DMS153 treated with DMSO at 0.1 percent for 48 hours (cell line): ENCODE measurements at regions not wholly inside any gene's neighbourhood (a gene's known extent, or its start where the extent isn't known, plus 50 kb on each side); places are given as distances from the start of the nearest gene placed in this dataset.
"Not testable (repeated sequence)": the region's sequence is repeated elsewhere in the genome, so short reads cannot be mapped to it uniquely, and the experiment has no call there.

Experiments
- DNase-seq: peaks from one replicate; lab custom pipeline; 2025; ENCODE audit not compliant: unreplicated experiment; lab: John Stamatoyannopoulos, UW

- DNase-seq, result no peak
Observed at GRCh38 chr3:67064105-67064504, 66.0 kb downstream of the KBTBD8 start.

GRCh38 chr3:67067251-67067650, 69.1 kb downstream of the KBTBD8 start:
- no peak for DNase-seq

- DNase-seq, result not testable (repeated sequence)
Observed at GRCh38 chr3:67072640-67073039, 74.5 kb downstream of the KBTBD8 start.

- DNase-seq, result no peak
Observed at GRCh38 chr3:67073812-67074211, 75.7 kb downstream of the KBTBD8 start.

GRCh38 chr3:67075295-67075694, 77.2 kb downstream of the KBTBD8 start:
- DNase-seq, result no peak

- DNase-seq, result no peak
Observed at GRCh38 chr3:67076607-67077006, 78.5 kb downstream of the KBTBD8 start.

- no peak for DNase-seq
Observed at GRCh38 chr3:67077656-67078055, 79.5 kb downstream of the KBTBD8 start.

GRCh38 chr3:67082533-67083024, 84.5 kb downstream of the KBTBD8 start:
- DNase-seq, result no peak

- no peak for DNase-seq
Observed at GRCh38 chr3:67083277-67083676, 85.2 kb downstream of the KBTBD8 start.

GRCh38 chr3:67087788-67088187, 89.7 kb downstream of the KBTBD8 start:
- no peak for DNase-seq

- DNase-seq, result no peak
Observed at GRCh38 chr3:67090474-67090873, 92.4 kb downstream of the KBTBD8 start.

- DNase-seq, result no peak
Observed at GRCh38 chr3:67093305-67093704, 95.2 kb downstream of the KBTBD8 start.

- no peak for DNase-seq
Observed at GRCh38 chr3:67094167-67094566, 96.1 kb downstream of the KBTBD8 start.

GRCh38 chr3:67094774-67095173, 96.7 kb downstream of the KBTBD8 start:
- DNase-seq, result peak; percentile 5

GRCh38 chr3:67104388-67104787, 106.3 kb downstream of the KBTBD8 start:
- no peak for DNase-seq

- no peak for DNase-seq
Observed at GRCh38 chr3:67106874-67107273, 108.8 kb downstream of the KBTBD8 start.

GRCh38 chr3:67109651-67110204, 111.6 kb downstream of the KBTBD8 start:
- peak; percentile 7 for DNase-seq

- peak; percentile 38 for DNase-seq
Observed at GRCh38 chr3:67113802-67114407, 115.8 kb downstream of the KBTBD8 start.

GRCh38 chr3:67118122-67118521, 120.0 kb downstream of the KBTBD8 start:
- no peak for DNase-seq

GRCh38 chr3:67118635-67119034, 120.5 kb downstream of the KBTBD8 start:
- no peak for DNase-seq

- DNase-seq, result no peak
Observed at GRCh38 chr3:67123914-67124313, 125.8 kb downstream of the KBTBD8 start.

GRCh38 chr3:67127254-67127653, 129.1 kb downstream of the KBTBD8 start:
- no peak for DNase-seq

GRCh38 chr3:67142432-67142831, 144.3 kb downstream of the KBTBD8 start:
- DNase-seq, result no peak
